ENCODE measurements at regions not wholly inside any gene's neighbourhood (a gene's known extent, or its start where the extent isn't known, plus 50 kb on each side); places are given as distances from the start of the nearest gene placed in this dataset.

DNA sequence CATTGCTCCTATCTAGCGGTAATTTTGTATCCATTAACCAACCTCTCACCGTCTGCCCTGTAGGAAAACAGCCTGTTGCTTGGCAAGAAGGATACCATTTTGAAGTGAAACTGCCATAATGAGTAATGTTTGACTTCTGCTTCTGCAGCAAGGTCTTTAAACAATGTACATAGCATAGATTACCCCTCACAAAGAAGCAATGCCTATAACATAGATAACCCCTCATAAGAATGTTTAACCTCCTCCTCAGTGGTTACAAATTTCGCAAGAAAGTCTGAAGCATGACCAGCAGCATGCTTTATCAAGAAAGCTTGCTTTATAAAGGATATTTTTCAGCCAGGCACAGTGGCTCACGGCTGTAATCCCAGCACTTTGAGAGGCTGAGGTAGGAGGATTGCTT is 61.2 kb upstream of the MFGE8 start:
- Histone ChIP-seq H3K9ac (replicated peaks in 1 of 4; ENCODE audit: extremely low read depth in 1 of 4, low read depth in 3 of 4, low read length in 3 of 4) (no peak overlapping the region), H3K4me2 (ENCODE audit: insufficient read depth in 1 of 2, low read depth in 2 of 2, low read length in 2 of 2) (no peak overlapping the region), H3K27me3 (replicated peaks in 1 of 4; ENCODE audit: control insufficient read depth in 3 of 4, extremely low read depth in 1 of 4, insufficient read depth in 3 of 4, low read length in 3 of 4) (no peaks in the 10 kb centered on the region), H3K27ac (ENCODE audit: low read depth, low read length) (no peak overlapping the region), H4K91ac (replicated peaks; ENCODE audit: insufficient read length, low read length) (no peak overlapping the region), H4K20me1 (replicated peaks in 1 of 2; ENCODE audit: control insufficient read depth in 1 of 2, insufficient read depth in 2 of 2, low read length in 2 of 2) (no peaks in the 10 kb centered on the region), H3K4ac (replicated peaks; ENCODE audit: insufficient read length, low read depth, low read length) (no peak overlapping the region), H3K23me2 (ENCODE audit: low read depth, low read length) (no peaks in the 10 kb centered on the region), H2AFZ (ENCODE audit: low read length) (no peak overlapping the region), H2BK20ac (ENCODE audit: low read length) (0 out of 2 replicates have a peak overlapping the region, but pooled peaks have one; percentile 53), H4K5ac (ENCODE audit: insufficient read length, low read depth, low read length) (no peak overlapping the region), H2BK12ac (ENCODE audit: low read depth, low read length) (no peak overlapping the region), H3K79me1 (ENCODE audit: low read depth, low read length) (no peaks in the 10 kb centered on the region), H2AK5ac (ENCODE audit: low read depth, low read length) (no peak overlapping the region), H4K8ac (ENCODE audit: extremely low read depth, insufficient read depth, low read length) (no peak overlapping the region), H2BK15ac (ENCODE audit: low read length) (no peak overlapping the region), H3K4me1 (replicated peaks in 1 of 4; ENCODE audit: control insufficient read depth in 3 of 4, insufficient read depth in 4 of 4, low read length in 3 of 4) (peaks cover 0 to 4% (median 3%) of the 10 kb centered on the region in 4 experiments; a peak in 5 of 7 replicates), H3K9me3 (ENCODE audit: insufficient read depth in 2 of 2, low read depth in 1 of 2, low read length in 1 of 2) (peaks cover 12 to 21% of the 10 kb centered on the region in 2 experiments; a peak in 3 of 4 replicates), H3K56ac (replicated peaks; ENCODE audit: insufficient read length, low read depth, low read length) (no peak overlapping the region), H2BK120ac (replicated peaks; ENCODE audit: low read depth, low read length) (no peak overlapping the region), H3K4me3 (ENCODE audit: extremely low read depth in 1 of 4, insufficient read depth in 2 of 4, low read depth in 3 of 4, low read length in 4 of 4) (no peak overlapping the region), H3K18ac (ENCODE audit: extremely low read depth, low read length) (no peak overlapping the region), H3K36me3 (ENCODE audit: control insufficient read depth in 2 of 4, insufficient read depth in 4 of 4, low read length in 3 of 4) (no peaks in the 10 kb centered on the region; a peak in 1 of 8 replicates), H3K79me2 (ENCODE audit: control insufficient read depth in 1 of 2, insufficient read depth in 2 of 2, low read length in 2 of 2) (no peaks in the 10 kb centered on the region), H3K23ac (ENCODE audit: insufficient read length) (no peak overlapping the region), H2BK5ac (ENCODE audit: low read depth, low read length) (no peak overlapping the region), H3K14ac (ENCODE audit: insufficient read length) (no peak overlapping the region)
- no peak for DNase-seq (ENCODE audit: low read depth in 1 of 2, low spot score in 2 of 2)
- WGBS, 2 experiments (ENCODE audit: extremely low coverage in 1 of 2, insufficient coverage in 1 of 2, insufficient read length in 1 of 2, insufficient replicate concordance in 2 of 2, low coverage in 1 of 2, low lambda C conversion rate in 2 of 2, missing lambda C conversion rate in 1 of 2), result 96% methylated on average over 4 of the region's 4 CpGs; no CpG with 5 or more reads in 1 of the 2 experiments
- POLR2A ChIA-PET (ENCODE audit: partially characterized antibody), result interaction anchor here (1.7 to 3.5 kb wide), 3 partner anchors 25 to 62 kb away, joined by 4 to 10 read pairs (median 5); no protein-coding TSS in a partner anchor
- TF ChIP-seq EGR1 (IDR thresholded peaks at IDR 0.05; ENCODE audit: borderline replicate concordance, low read depth, low read length) (no peak), ASH2L (IDR thresholded peaks at IDR 0.05; ENCODE audit: low read length) (no peak), GABPA (IDR thresholded peaks at IDR 0.05; ENCODE audit: borderline replicate concordance, insufficient read depth, low read length) (no peak), FOSL1 (IDR thresholded peaks at IDR 0.05; ENCODE audit: insufficient read depth, low read depth, low read length) (no peak), SAP30 (IDR thresholded peaks at IDR 0.05; ENCODE audit: insufficient read depth, insufficient replicate concordance, low read length) (no peak), SIX5 (IDR thresholded peaks at IDR 0.05; ENCODE audit: low read depth, low read length) (no peak), KDM4A (IDR thresholded peaks at IDR 0.05; ENCODE audit: low read depth, low read length, severe bottlenecking) (no peak), JUND (IDR thresholded peaks at IDR 0.05; ENCODE audit: low read length) (no peak)
- TF ChIP-seq, protein P1, sequence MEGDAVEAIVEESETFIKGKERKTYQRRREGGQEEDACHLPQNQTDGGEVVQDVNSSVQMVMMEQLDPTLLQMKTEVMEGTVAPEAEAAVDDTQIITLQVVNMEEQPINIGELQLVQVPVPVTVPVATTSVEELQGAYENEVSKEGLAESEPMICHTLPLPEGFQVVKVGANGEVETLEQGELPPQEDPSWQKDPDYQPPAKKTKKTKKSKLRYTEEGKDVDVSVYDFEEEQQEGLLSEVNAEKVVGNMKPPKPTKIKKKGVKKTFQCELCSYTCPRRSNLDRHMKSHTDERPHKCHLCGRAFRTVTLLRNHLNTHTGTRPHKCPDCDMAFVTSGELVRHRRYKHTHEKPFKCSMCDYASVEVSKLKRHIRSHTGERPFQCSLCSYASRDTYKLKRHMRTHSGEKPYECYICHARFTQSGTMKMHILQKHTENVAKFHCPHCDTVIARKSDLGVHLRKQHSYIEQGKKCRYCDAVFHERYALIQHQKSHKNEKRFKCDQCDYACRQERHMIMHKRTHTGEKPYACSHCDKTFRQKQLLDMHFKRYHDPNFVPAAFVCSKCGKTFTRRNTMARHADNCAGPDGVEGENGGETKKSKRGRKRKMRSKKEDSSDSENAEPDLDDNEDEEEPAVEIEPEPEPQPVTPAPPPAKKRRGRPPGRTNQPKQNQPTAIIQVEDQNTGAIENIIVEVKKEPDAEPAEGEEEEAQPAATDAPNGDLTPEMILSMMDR (IDR thresholded peaks at IDR 0.05; ENCODE audit: control extremely low read depth in 1 of 3, insufficient read depth in 1 of 3, low read depth in 1 of 3, low read length in 3 of 3), result no peak
- CTCF ChIA-PET (ENCODE audit: partially characterized antibody), result interaction anchor here (0.7 to 1.4 kb wide), 4 partner anchors 8 to 520 kb away, joined by 3 to 4 read pairs (median 4); no protein-coding TSS in a partner anchor
- no peak for FAIRE-seq

Data from H1 (cell line).